ENCODE measurements at regions not wholly inside any gene's neighbourhood (a gene's known extent, or its start where the extent isn't known, plus 50 kb on each side); places are given as distances from the start of the nearest gene placed in this dataset.

DNA sequence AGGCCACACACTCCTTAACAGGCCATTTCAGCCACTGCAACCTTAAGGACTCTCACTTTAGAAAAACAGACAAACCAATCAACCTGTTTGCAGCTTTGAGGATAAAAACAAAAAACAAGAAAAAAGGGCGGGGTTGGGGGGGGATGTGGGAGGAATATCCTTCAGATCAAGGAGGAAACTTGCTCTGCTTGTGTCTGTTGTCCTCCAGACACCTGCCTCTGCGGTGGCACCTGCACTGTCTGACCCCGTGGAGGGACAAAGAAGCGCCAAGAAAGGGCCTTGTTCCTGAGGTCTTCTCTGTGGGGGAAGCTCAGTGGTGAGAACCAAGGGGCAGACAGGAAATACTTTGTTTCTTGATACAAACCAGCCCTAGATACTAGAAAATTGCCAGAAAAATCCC is 70.5 kb downstream of the POLR2M start:
- TF ChIP-seq, protein P1, sequence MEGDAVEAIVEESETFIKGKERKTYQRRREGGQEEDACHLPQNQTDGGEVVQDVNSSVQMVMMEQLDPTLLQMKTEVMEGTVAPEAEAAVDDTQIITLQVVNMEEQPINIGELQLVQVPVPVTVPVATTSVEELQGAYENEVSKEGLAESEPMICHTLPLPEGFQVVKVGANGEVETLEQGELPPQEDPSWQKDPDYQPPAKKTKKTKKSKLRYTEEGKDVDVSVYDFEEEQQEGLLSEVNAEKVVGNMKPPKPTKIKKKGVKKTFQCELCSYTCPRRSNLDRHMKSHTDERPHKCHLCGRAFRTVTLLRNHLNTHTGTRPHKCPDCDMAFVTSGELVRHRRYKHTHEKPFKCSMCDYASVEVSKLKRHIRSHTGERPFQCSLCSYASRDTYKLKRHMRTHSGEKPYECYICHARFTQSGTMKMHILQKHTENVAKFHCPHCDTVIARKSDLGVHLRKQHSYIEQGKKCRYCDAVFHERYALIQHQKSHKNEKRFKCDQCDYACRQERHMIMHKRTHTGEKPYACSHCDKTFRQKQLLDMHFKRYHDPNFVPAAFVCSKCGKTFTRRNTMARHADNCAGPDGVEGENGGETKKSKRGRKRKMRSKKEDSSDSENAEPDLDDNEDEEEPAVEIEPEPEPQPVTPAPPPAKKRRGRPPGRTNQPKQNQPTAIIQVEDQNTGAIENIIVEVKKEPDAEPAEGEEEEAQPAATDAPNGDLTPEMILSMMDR (IDR thresholded peaks at IDR 0.05): no peak
- H3K36me3 ChIP-seq (ENCODE audit: insufficient read depth in 1 of 2, low read depth in 1 of 2): no peaks in the 10 kb centered on the region
- no peak overlapping the region for H3K27ac ChIP-seq
- no peaks in the 10 kb centered on the region for H3K27me3 ChIP-seq (ENCODE audit: insufficient read depth in 3 of 3, low read length in 2 of 3)
- H3K4me3 ChIP-seq: no peak overlapping the region
- ATAC-seq (no peak), DNase-seq (no peak)
- intact Hi-C loops (cut with DNase I): no loop called here
- WGBS, 3 donors: 84 to 93% (median 91%) methylated on average over 4 of the region's 4 CpGs
- no peaks in the 10 kb centered on the region for H3K4me1 ChIP-seq
- no peaks in the 10 kb centered on the region for H3K9me3 ChIP-seq

DNA sequence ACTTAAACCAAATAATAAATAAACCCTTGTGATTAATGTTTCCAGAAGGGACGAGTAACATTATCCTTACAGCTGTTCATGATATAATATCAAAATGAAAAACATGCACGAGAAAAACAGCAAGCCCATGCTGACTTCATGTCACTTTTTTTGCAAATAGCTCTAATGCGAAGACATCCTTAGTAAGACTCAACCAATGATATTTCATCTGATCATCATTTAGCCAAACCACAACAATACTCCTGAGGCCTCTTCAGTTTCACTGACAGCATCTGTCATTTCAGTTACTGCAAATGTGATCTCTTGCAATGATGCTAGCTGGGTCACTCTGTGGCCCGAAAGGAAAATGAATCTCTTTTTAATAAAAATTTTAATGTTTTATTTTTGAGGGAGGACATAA is 74.0 kb downstream of the POLR2M start:
- 35 to 39% (median 36%) methylated on average over 4 of the region's 4 CpGs for WGBS, 3 donors
- H3K27ac ChIP-seq: no peak overlapping the region
- intact Hi-C loops (cut with DNase I): no loop called here
- no peaks in the 10 kb centered on the region for H3K27me3 ChIP-seq (ENCODE audit: insufficient read depth in 3 of 3, low read length in 2 of 3)
- TF ChIP-seq, protein P1 (IDR thresholded peaks at IDR 0.05): no peak
- ATAC-seq: no peak
- H3K4me1 ChIP-seq: no peaks in the 10 kb centered on the region
- no peak overlapping the region for H3K4me3 ChIP-seq
- no peak for DNase-seq
- H3K36me3 ChIP-seq (ENCODE audit: insufficient read depth in 1 of 2, low read depth in 1 of 2): no peaks in the 10 kb centered on the region
- no peaks in the 10 kb centered on the region for H3K9me3 ChIP-seq

- Histone ChIP-seq H3K4me1 (no peaks in the 10 kb centered on the region), H3K27me3 (ENCODE audit: insufficient read depth in 3 of 3, low read length in 2 of 3) (no peaks in the 10 kb centered on the region), H3K36me3 (ENCODE audit: insufficient read depth in 1 of 2, low read depth in 1 of 2) (no peaks in the 10 kb centered on the region), H3K9me3 (no peaks in the 10 kb centered on the region), H3K4me3 (no peak overlapping the region), H3K27ac (no peak overlapping the region)
- intact Hi-C loops (cut with DNase I): no loop called here
- WGBS, 3 donors: 68 to 71% (median 69%) methylated on average over 6 of the region's 6 CpGs
- no peak for DNase-seq
- ATAC-seq: no peak
- TF ChIP-seq, protein P1 (IDR thresholded peaks at IDR 0.05): no peak
These were observed 76.2 kb downstream of the POLR2M start for GRCh38 chr15:57782731-57783130.

DNA sequence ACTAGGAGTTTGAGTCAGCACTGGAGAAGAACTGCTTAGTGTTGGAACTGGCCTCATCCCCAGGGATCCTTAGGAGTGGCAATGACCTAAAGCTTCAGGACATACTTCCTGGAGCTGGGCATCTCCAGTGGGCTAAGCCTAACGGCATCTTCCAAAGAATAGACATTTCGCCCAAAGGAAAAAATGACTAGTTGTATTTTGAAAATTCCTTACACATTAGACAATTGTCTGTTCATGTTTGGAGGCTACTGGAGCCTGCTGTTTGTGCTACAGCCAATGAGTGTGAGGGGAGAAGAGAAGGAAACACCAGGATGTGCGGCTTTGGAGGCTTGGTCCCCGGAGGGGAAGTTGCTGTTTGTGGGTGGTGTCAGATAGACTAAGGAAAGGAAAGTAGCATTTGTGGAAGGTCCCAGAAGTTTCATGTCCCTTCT is 77.6 kb downstream of the POLR2M start:
- TF ChIP-seq, protein P1 (IDR thresholded peaks at IDR 0.05): no peak
- ATAC-seq (peak; percentile 39 to 73 (median 50)), DNase-seq (peak; percentile 21 to 62)
- no peaks in the 10 kb centered on the region for H3K9me3 ChIP-seq
- H3K27me3 ChIP-seq (ENCODE audit: insufficient read depth in 3 of 3, low read length in 2 of 3): peaks cover 0 to 2% (median 0%) of the 10 kb centered on the region in 3 donors
- H3K4me3 ChIP-seq: no peak overlapping the region
- H3K27ac ChIP-seq: peak overlapping the region; percentile 34
- no peaks in the 10 kb centered on the region for H3K4me1 ChIP-seq
- H3K36me3 ChIP-seq (ENCODE audit: insufficient read depth in 1 of 2, low read depth in 1 of 2): no peaks in the 10 kb centered on the region
- WGBS, 3 donors: 13 to 34% (median 22%) methylated on average over 4 of the region's 4 CpGs
- intact Hi-C loops (cut with DNase I): no loop called here

- no peak overlapping the region for H3K27ac ChIP-seq
- H3K4me1 ChIP-seq: no peaks in the 10 kb centered on the region
- TF ChIP-seq, protein P1 (IDR thresholded peaks at IDR 0.05): no peak
- H3K27me3 ChIP-seq (ENCODE audit: insufficient read depth in 3 of 3, low read length in 2 of 3): peaks cover 0 to 2% (median 0%) of the 10 kb centered on the region in 3 donors
- ATAC-seq: no peak
- WGBS, 3 donors: 71 to 78% (median 72%) methylated on average over 8 to 9 of the region's 9 CpGs
- H3K36me3 ChIP-seq (ENCODE audit: insufficient read depth in 1 of 2, low read depth in 1 of 2): no peaks in the 10 kb centered on the region
- DNase-seq: no peak
- H3K4me3 ChIP-seq: no peak overlapping the region
- H3K9me3 ChIP-seq: no peaks in the 10 kb centered on the region
- intact Hi-C loops (cut with DNase I): no loop called here
These were observed 78.5 kb downstream of the POLR2M start for GRCh38 chr15:57785039-57785438.
